Lung (tissue), 11 donors: ENCODE measurements at regions not wholly inside any gene's neighbourhood (a gene's known extent, or its start where the extent isn't known, plus 50 kb on each side); places are given as distances from the start of the nearest gene placed in this dataset.
A peak's percentile ranks its signal among the peaks of the same experiment; 100 is the strongest.

Experiments
- ATAC-seq: fragments of 200-7000 bp; cut with Tn5 transposase; one replicate; pipeline ENCODE4 v1.9.1; 2020; ENCODE audit warnings: moderate number of reproducible peaks; ENCODE audit not compliant: insufficient read depth, low FRiP score
- DNase-seq, 3 donors: peaks; one replicate each; pipeline ENCODE4 v3.0.0-alpha.2; 2013 to 2017
- H3K27ac ChIP-seq, 2 donors: one replicate each; pipeline ENCODE4 v1.5.1; 2013; ENCODE audit warnings: mild to moderate bottlenecking in 2 of 2, moderate library complexity in 2 of 2, control low read depth in 1 of 2, inconsistent platforms in 1 of 2, low read depth in 1 of 2, low read length in 1 of 2
- H3K27me3 ChIP-seq, 3 donors: one replicate each; pipeline ENCODE4 v1.5.1; 2013; ENCODE audit warnings: low read length in 2 of 3; ENCODE audit not compliant: control insufficient read depth in 3 of 3, insufficient read depth in 3 of 3
- H3K36me3 ChIP-seq, 4 donors: one replicate each; pipeline ENCODE4 v1.5.1; 2013; ENCODE audit warnings: low read length in 4 of 4, mild to moderate bottlenecking in 1 of 4, moderate library complexity in 1 of 4; ENCODE audit not compliant: control insufficient read depth in 4 of 4, insufficient read depth in 4 of 4
- H3K4me1 ChIP-seq, 5 donors: one replicate each; pipeline ENCODE4 v1.5.1; 2013; ENCODE audit warnings: low read length in 5 of 5, mild to moderate bottlenecking in 2 of 5, moderate library complexity in 1 of 5; ENCODE audit not compliant: control insufficient read depth in 5 of 5, insufficient read depth in 5 of 5
- H3K4me3 ChIP-seq: one replicate; pipeline ENCODE4 v1.5.1; 2013; ENCODE audit warnings: mild to moderate bottlenecking, control low read depth, moderate library complexity
- H3K9ac ChIP-seq, 2 donors: one replicate each; pipeline ENCODE4 v1.5.1; 2013; ENCODE audit warnings: low read length in 2 of 2, control low read depth in 1 of 2; ENCODE audit not compliant: insufficient read depth in 1 of 2
- H3K9me3 ChIP-seq, 4 donors: one replicate each; pipeline ENCODE4 v1.5.1; 2013; ENCODE audit warnings: low read length in 3 of 4, mild to moderate bottlenecking in 1 of 4, moderate library complexity in 1 of 4; ENCODE audit not compliant: control insufficient read depth in 4 of 4, insufficient read depth in 3 of 4
- CTCF ChIP-seq: IDR thresholded peaks from 2 replicates; pipeline ENCODE4 v1.5.1; 2012; ENCODE audit warnings: mild to moderate bottlenecking; ENCODE audit errors: control extremely low read depth, extremely low read depth
- WGBS, 2 donors: extraction: QIAGEN DNeasy Blood & Tissue Kit; methylation state at CpG; one replicate each; pipeline ENCODE4 v1.1.7; 2013; 5-methylcytosine and 5-hydroxymethylcytosine counted together
- donor health status: control.
- donor health status: control.
- donor health status: Bipolar disorder and iron deficiency.
- donor health status: healthy.
- donor health status: DM: yes; HTN: yes; CAD: no.

GRCh38 chr4:23993373-23993772, 103.5 kb upstream of the PPARGC1A start:
- Histone ChIP-seq H3K27ac (no peak overlapping the region), H3K9ac (no peak overlapping the region), H3K4me3 (no peak overlapping the region), H3K36me3 (no peaks in the 10 kb centered on the region), H3K4me1 (no peaks in the 10 kb centered on the region), H3K9me3 (no peaks in the 10 kb centered on the region), H3K27me3 (no peaks in the 10 kb centered on the region)
- no peak for TF ChIP-seq CTCF
- no peak for ATAC-seq
- WGBS, 2 donors: 77 to 83% methylated on average over 1 of the region's 1 CpG
- no peak for DNase-seq

GRCh38 chr4:23991444-23991843, 101.6 kb upstream of the PPARGC1A start:
- Histone ChIP-seq H3K36me3 (no peaks in the 10 kb centered on the region), H3K4me3 (no peak overlapping the region), H3K27me3 (no peaks in the 10 kb centered on the region), H3K4me1 (no peaks in the 10 kb centered on the region), H3K9ac (no peak overlapping the region), H3K9me3 (no peaks in the 10 kb centered on the region), H3K27ac (no peak overlapping the region)
- DNase-seq (no peak), ATAC-seq (no peak)
- 53 to 59% methylated on average over 1 of the region's 1 CpG for WGBS, 2 donors
- TF ChIP-seq CTCF: no peak

DNA sequence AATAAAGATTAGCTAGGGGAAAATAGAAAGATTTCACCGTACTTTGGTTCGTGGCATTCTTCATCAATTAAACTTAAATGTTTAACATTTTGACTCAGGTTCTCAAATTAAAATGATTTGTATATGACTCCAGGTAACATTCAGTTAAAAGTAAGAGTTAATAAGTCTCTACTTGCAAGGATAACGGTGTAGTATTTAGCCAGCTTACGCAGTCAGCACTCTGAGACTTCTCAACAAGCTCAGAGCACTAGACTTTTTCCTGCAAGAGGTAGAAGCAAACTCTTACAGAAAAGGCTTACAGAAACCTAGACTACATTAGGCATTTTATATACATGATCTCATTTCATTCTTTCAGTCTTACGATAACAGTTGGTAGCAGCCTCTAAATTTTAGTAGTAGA, 96.4 kb upstream of the PPARGC1A start:
- ATAC-seq: no peak
- Histone ChIP-seq H3K27me3 (no peaks in the 10 kb centered on the region), H3K9me3 (no peaks in the 10 kb centered on the region), H3K4me3 (no peak overlapping the region), H3K9ac (no peak overlapping the region), H3K4me1 (peaks cover 0 to 4% (median 0%) of the 10 kb centered on the region in 5 donors), H3K36me3 (no peaks in the 10 kb centered on the region), H3K27ac (no peak overlapping the region)
- 64 to 85% methylated on average over 5 of the region's 5 CpGs for WGBS, 2 donors
- no peak for TF ChIP-seq CTCF
- DNase-seq: peak in 1 of 3 donors; percentile 55

DNA sequence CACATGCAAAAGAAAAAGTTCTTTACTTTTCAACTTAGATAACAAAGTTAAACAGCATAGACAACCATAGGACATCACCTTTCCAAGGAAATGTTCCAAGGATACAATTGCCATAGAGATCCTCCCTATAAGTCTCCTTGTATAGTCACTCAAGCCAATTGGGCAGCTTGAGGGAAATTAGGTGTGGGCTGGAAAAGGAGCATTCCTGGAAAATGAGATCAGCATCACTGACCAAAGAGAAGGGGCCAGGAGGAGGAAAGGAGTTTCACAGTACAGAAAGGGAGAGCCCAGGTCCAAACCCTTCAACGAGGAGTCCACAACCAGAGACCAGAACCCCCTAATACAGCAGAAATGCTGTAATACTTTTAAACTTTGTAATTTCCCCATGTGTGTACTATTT, 91.5 kb upstream of the PPARGC1A start:
- Histone ChIP-seq H3K27ac (no peak overlapping the region), H3K27me3 (no peaks in the 10 kb centered on the region), H3K9me3 (no peaks in the 10 kb centered on the region), H3K4me3 (no peak overlapping the region), H3K36me3 (no peaks in the 10 kb centered on the region), H3K9ac (no peak overlapping the region), H3K4me1 (peaks cover 0 to 14% (median 4%) of the 10 kb centered on the region in 5 donors)
- WGBS, 2 donors: 82 to 92% methylated on average over 1 of the region's 1 CpG
- TF ChIP-seq CTCF: no peak
- ATAC-seq: no peak
- peak in 1 of 3 donors; percentile 12 for DNase-seq
